CD4-positive, alpha-beta T cell treated with Interleukin-12 subunit alpha and Interleukin-12 subunit beta, for 1 hour (primary cell): ENCODE measurements at regions not wholly inside any gene's neighbourhood (a gene's known extent, or its start where the extent isn't known, plus 50 kb on each side); places are given as distances from the start of the nearest gene placed in this dataset.
"Not testable (repeated sequence)": the region's sequence is repeated elsewhere in the genome, so short reads cannot be mapped to it uniquely, and the experiment has no call there.

Experiments
- DNase-seq: peaks from one replicate; pipeline ENCODE4 v3.0.0-alpha.2; 2020

GRCh38 chr3:40649346-40649745, 124.6 kb downstream of the ZNF621 start:
- no peak for DNase-seq

- no peak for DNase-seq
Observed at GRCh38 chr3:40652072-40652471, 127.3 kb downstream of the ZNF621 start.

GRCh38 chr3:40653001-40653400, 128.2 kb downstream of the ZNF621 start:
- DNase-seq: no peak

- no peak for DNase-seq
Observed at GRCh38 chr3:40653878-40654277, 129.1 kb downstream of the ZNF621 start.

- DNase-seq: no peak
Observed at GRCh38 chr3:40655551-40655950, 130.8 kb downstream of the ZNF621 start.

- DNase-seq: no peak
Observed at GRCh38 chr3:40657623-40658022, 132.9 kb downstream of the ZNF621 start.

- DNase-seq: no peak
Observed at GRCh38 chr3:40658305-40658704, 133.5 kb downstream of the ZNF621 start.

GRCh38 chr3:40660554-40660953, 135.8 kb downstream of the ZNF621 start:
- no peak for DNase-seq

- DNase-seq: no peak
Observed at GRCh38 chr3:40661284-40661683, 136.5 kb downstream of the ZNF621 start.

- no peak for DNase-seq
Observed at GRCh38 chr3:40663280-40663679, 138.5 kb downstream of the ZNF621 start.

GRCh38 chr3:40669176-40669575, 144.4 kb downstream of the ZNF621 start:
- DNase-seq: no peak

GRCh38 chr3:40672861-40673260, 148.1 kb downstream of the ZNF621 start:
- DNase-seq: no peak

GRCh38 chr3:40677321-40677720, 152.6 kb downstream of the ZNF621 start:
- no peak for DNase-seq

GRCh38 chr3:40677749-40678148, 153.0 kb downstream of the ZNF621 start:
- DNase-seq: no peak

- no peak for DNase-seq
Observed at GRCh38 chr3:40679290-40679689, 154.5 kb downstream of the ZNF621 start.

GRCh38 chr3:40680685-40681657, 156.2 kb downstream of the ZNF621 start:
- no peak for DNase-seq

GRCh38 chr3:40681658-40682055, 156.9 kb downstream of the ZNF621 start:
- no peak for DNase-seq

GRCh38 chr3:40689837-40690236, 165.1 kb downstream of the ZNF621 start:
- no peak for DNase-seq

GRCh38 chr3:40690749-40691451, 166.1 kb downstream of the ZNF621 start:
- no peak for DNase-seq

GRCh38 chr3:40691452-40691861, 166.7 kb downstream of the ZNF621 start:
- DNase-seq: no peak

GRCh38 chr3:40695848-40696247, 171.1 kb downstream of the ZNF621 start:
- no peak for DNase-seq

GRCh38 chr3:40698611-40699010, 173.9 kb downstream of the ZNF621 start:
- DNase-seq: not testable (repeated sequence)

- no peak for DNase-seq
Observed at GRCh38 chr3:40701016-40701588, 176.3 kb downstream of the ZNF621 start.

GRCh38 chr3:40704224-40704623, 179.5 kb downstream of the ZNF621 start:
- DNase-seq: no peak
